Neutrophil (primary cell): ENCODE measurements at regions not wholly inside any gene's neighbourhood (a gene's known extent, or its start where the extent isn't known, plus 50 kb on each side); places are given as distances from the start of the nearest gene placed in this dataset.

ENCODE experiments used
- H3K27ac ChIP-seq: fragments of 200-600 bp; sonication (generic); 2 replicates; pipeline ENCODE4 v1.5.1; 2016; ENCODE audit warnings: mild to moderate bottlenecking, moderate library complexity
- H3K27me3 ChIP-seq: fragments of 200-600 bp; sonication (generic); 2 replicates; pipeline ENCODE4 v1.6.0; 2016; ENCODE audit warnings: mild to moderate bottlenecking
- H3K36me3 ChIP-seq: fragments of 200-600 bp; sonication (generic); 2 replicates; pipeline ENCODE4 v1.5.1; 2017
- H3K4me1 ChIP-seq, 2 experiments: fragments of 200-600 bp in 1 of 2; sonication (generic) in 1 of 2; 1 replicate in 1 of 2; 2 replicates in 1 of 2; pipeline versions ENCODE4 v1.5.1 to v1.6.1; 2013 to 2016; ENCODE audit warnings: low read depth in 1 of 2, low read length in 1 of 2, mild to moderate bottlenecking in 1 of 2, moderate library complexity in 1 of 2; ENCODE audit not compliant: control insufficient read depth in 1 of 2, insufficient read depth in 1 of 2
- H3K4me3 ChIP-seq, 2 experiments: fragments of 200-600 bp in 1 of 2; sonication (generic) in 1 of 2; 1 replicate in 1 of 2; 2 replicates in 1 of 2; pipeline ENCODE4 v1.5.1; 2013 to 2016; ENCODE audit warnings: low read depth in 1 of 2, low read length in 1 of 2, mild to moderate bottlenecking in 1 of 2, moderate library complexity in 1 of 2
- H3K9me3 ChIP-seq: fragments of 200-600 bp; sonication (generic); 2 replicates; pipeline ENCODE4 v1.5.1; 2016
- CTCF ChIP-seq: fragments of 200-600 bp; sonication (generic); IDR thresholded peaks from 2 replicates; pipeline ENCODE4 v1.5.1; 2016; ENCODE audit warnings: antibody characterized with exemption

- Histone ChIP-seq H3K4me3 (no peak overlapping the region), H3K4me1 (no peaks in the 10 kb centered on the region), H3K27me3 (no peaks in the 10 kb centered on the region), H3K9me3 (no peaks in the 10 kb centered on the region), H3K27ac (no peak overlapping the region), H3K36me3 (no peaks in the 10 kb centered on the region)
- no peak for TF ChIP-seq CTCF
These were observed 243.0 kb downstream of the BMP2 start for GRCh38 chr20:7010527-7010926.

GRCh38 chr20:7015257-7015656, 247.8 kb downstream of the BMP2 start:
- no peak for TF ChIP-seq CTCF
- Histone ChIP-seq H3K4me3 (no peak overlapping the region), H3K4me1 (no peaks in the 10 kb centered on the region)

GRCh38 chr20:7022597-7022996, 255.1 kb downstream of the BMP2 start:
- Histone ChIP-seq H3K27me3 (no peaks in the 10 kb centered on the region), H3K9me3 (no peaks in the 10 kb centered on the region), H3K4me3 (no peak overlapping the region), H3K36me3 (no peaks in the 10 kb centered on the region), H3K27ac (no peak overlapping the region), H3K4me1 (no peaks in the 10 kb centered on the region)
- no peak for TF ChIP-seq CTCF

More at GRCh38 chr20:7015257-7015656, 247.8 kb downstream of the BMP2 start:
- H3K9me3 ChIP-seq: no peaks in the 10 kb centered on the region
- no peak overlapping the region for H3K27ac ChIP-seq
- no peaks in the 10 kb centered on the region for H3K36me3 ChIP-seq
- no peaks in the 10 kb centered on the region for H3K27me3 ChIP-seq

- no peaks in the 10 kb centered on the region for H3K9me3 ChIP-seq
- no peaks in the 10 kb centered on the region for H3K27me3 ChIP-seq
- H3K4me1 ChIP-seq: no peaks in the 10 kb centered on the region
- H3K4me3 ChIP-seq: no peak overlapping the region
- no peak overlapping the region for H3K27ac ChIP-seq
- no peaks in the 10 kb centered on the region for H3K36me3 ChIP-seq
- TF ChIP-seq CTCF: no peak
These were observed 258.1 kb downstream of the BMP2 start for GRCh38 chr20:7025635-7026034.

- Histone ChIP-seq H3K27ac (no peak overlapping the region), H3K4me1 (no peaks in the 10 kb centered on the region)
- TF ChIP-seq CTCF: no peak
These were observed 261.5 kb downstream of the BMP2 start for GRCh38 chr20:7029019-7029418.

GRCh38 chr20:7031222-7031621, 263.7 kb downstream of the BMP2 start:
- no peaks in the 10 kb centered on the region for H3K36me3 ChIP-seq
- TF ChIP-seq CTCF: no peak
- no peak overlapping the region for H3K27ac ChIP-seq
- H3K4me1 ChIP-seq: no peaks in the 10 kb centered on the region
- no peaks in the 10 kb centered on the region for H3K27me3 ChIP-seq
- no peaks in the 10 kb centered on the region for H3K9me3 ChIP-seq
- H3K4me3 ChIP-seq: no peak overlapping the region

More at GRCh38 chr20:7029019-7029418, 261.5 kb downstream of the BMP2 start:
- Histone ChIP-seq H3K36me3 (no peaks in the 10 kb centered on the region), H3K27me3 (no peaks in the 10 kb centered on the region), H3K9me3 (no peaks in the 10 kb centered on the region), H3K4me3 (no peak overlapping the region)
